K562 (cell line): ENCODE measurements at regions not wholly inside any gene's neighbourhood (a gene's known extent, or its start where the extent isn't known, plus 50 kb on each side); places are given as distances from the start of the nearest gene placed in this dataset.

ENCODE experiments used
- ATAC-seq: fragments of 200-7000 bp; cut with Tn5 transposase; 3 replicates; pipeline ENCODE4 v1.9.1; 2020; ENCODE audit warnings: moderate library complexity
- BruUV-seq: library from RNA; stranded (reverse); fragments of 400-500 nt; replicated peaks from 2 replicates; lab custom pipeline; 2021; lab: Mats Ljungman, UMichigan
- CTCF ChIA-PET: fragments of 300-600 bp; formaldehyde crosslinking; extraction: SDS; loops from one replicate; lab custom pipeline; 2021; ENCODE audit warnings: low intra/inter-chr PET ratio; lab: Yijun Ruan, JAX
- POLR2A ChIA-PET: fragments of 300-600, 350-650 bp; sonication (Branson Sonifier 250); formaldehyde crosslinking; extraction: SDS; loops from one replicate; lab custom pipeline; 2021; ENCODE audit warnings: antibody characterized with exemption, inconsistent platforms; lab: Yijun Ruan, JAX
- DNase-seq, 4 experiments: peaks; one replicate each; pipeline versions ENCODE4 v3.0.0 to v3.0.0-alpha.2; 2011 to 2018; ENCODE audit warnings: low spot score in 3 of 4, mixed read lengths in 3 of 4; ENCODE audit errors: extremely low read depth in 1 of 4
- FAIRE-seq: peaks from 2 replicates; lab custom pipeline; 2011; peaks lifted over from hg19 to GRCh38; lab: Jason Lieb, UNC
- H2AFZ ChIP-seq: 2 replicates; pipeline ENCODE4 v1.6.0; 2011; ENCODE audit warnings: low read depth, low read length, control low read depth, inconsistent platforms
- H3K27ac ChIP-seq: fragments of 200-600 bp; 3 replicates; pipeline ENCODE4 v1.8.0; 2011; ENCODE audit warnings: low read depth, mild to moderate bottlenecking, control low read depth, inconsistent platforms, low read length, moderate library complexity, mixed read lengths; ENCODE audit errors: extremely low read depth
- H3K27me3 ChIP-seq, 2 experiments: fragments of 300-600 bp in 1 of 2; 2 replicates in 1 of 2; 3 replicates in 1 of 2; pipeline versions ENCODE4 v1.6.0 to v1.8.0; 2011; ENCODE audit warnings: inconsistent platforms in 2 of 2, low read length in 2 of 2, mild to moderate bottlenecking in 1 of 2, mixed read lengths in 1 of 2, moderate library complexity in 1 of 2; ENCODE audit not compliant: control insufficient read depth in 2 of 2, insufficient read depth in 2 of 2
- H3K36me3 ChIP-seq: fragments of 300-600 bp; 3 replicates; pipeline ENCODE4 v1.8.0; 2011; ENCODE audit warnings: mild to moderate bottlenecking, low read length, inconsistent platforms; ENCODE audit not compliant: control insufficient read depth, insufficient read depth
- H3K4me1 ChIP-seq, 2 experiments: fragments of 200-600 bp in 1 of 2; replicated peaks in 1 of 2; 2 replicates in 1 of 2; 3 replicates in 1 of 2; pipeline versions ENCODE4 v1.5.1 to v1.8.0; 2011; ENCODE audit warnings: inconsistent platforms in 2 of 2, low read length in 2 of 2, mild to moderate bottlenecking in 1 of 2, mixed read lengths in 1 of 2, moderate library complexity in 1 of 2; ENCODE audit not compliant: control insufficient read depth in 2 of 2, insufficient read depth in 2 of 2
- H3K4me2 ChIP-seq: 2 replicates; pipeline ENCODE4 v1.6.1; 2011; ENCODE audit warnings: low read length, control low read depth, inconsistent platforms, mixed read lengths; ENCODE audit not compliant: insufficient read depth
- H3K4me3 ChIP-seq: fragments of 200-600 bp; sonication (generic), shearing (Covaris generic); 2 replicates; pipeline ENCODE4 v1.5.1; 2016; ENCODE audit warnings: control low read depth, inconsistent platforms
- H3K79me2 ChIP-seq: fragments of 200-600 bp; 3 replicates; pipeline ENCODE4 v1.8.0; 2011; ENCODE audit warnings: low read length, inconsistent platforms; ENCODE audit not compliant: control insufficient read depth, insufficient read depth
- H3K9ac ChIP-seq, 2 experiments: 2 replicates each; pipeline versions ENCODE4 v1.6.0 to v1.6.1; 2011; ENCODE audit warnings: low read depth in 2 of 2, low read length in 2 of 2, control low read depth in 1 of 2, inconsistent platforms in 1 of 2, mild to moderate bottlenecking in 1 of 2, mixed read lengths in 1 of 2; ENCODE audit not compliant: insufficient read depth in 1 of 2
- H3K9me1 ChIP-seq: one replicate; pipeline ENCODE4 v1.6.0; 2011; ENCODE audit warnings: inconsistent platforms, mild to moderate bottlenecking, low read length, moderate library complexity; ENCODE audit not compliant: control insufficient read depth, insufficient read depth
- H3K9me3 ChIP-seq: replicated peaks from 2 replicates; pipeline ENCODE4 v1.5.1; 2011; ENCODE audit warnings: low read depth, low read length, inconsistent platforms; ENCODE audit not compliant: control insufficient read depth, insufficient read depth
- H4K20me1 ChIP-seq: replicated peaks from 2 replicates; pipeline ENCODE4 v1.6.1; 2011; ENCODE audit warnings: low read length, inconsistent platforms, mixed read lengths; ENCODE audit not compliant: control insufficient read depth, insufficient read depth
- CBX5 ChIP-seq: IDR thresholded peaks from 2 replicates; pipeline ENCODE4 v1.6.1; 2014; ENCODE audit warnings: low read depth, borderline replicate concordance
- CEBPZ ChIP-seq: fragments of 150-350 bp; IDR thresholded peaks from 2 replicates; pipeline ENCODE4 v1.6.1; 2014; ENCODE audit warnings: low read depth, mild to moderate bottlenecking, low read length, borderline replicate concordance
- EWSR1 ChIP-seq: fragments of 450-650 bp; IDR thresholded peaks from 2 replicates; pipeline ENCODE4 v1.6.1; 2018; ENCODE audit warnings: borderline replicate concordance, mild to moderate bottlenecking, low read depth, moderate library complexity; ENCODE audit not compliant: partially characterized antibody
- PCBP1 ChIP-seq: fragments of 200-400 bp; formaldehyde crosslinking; IDR thresholded peaks from 2 replicates; pipeline ENCODE4 v1.6.1; 2018; ENCODE audit warnings: mild to moderate bottlenecking, low read depth, low read length; ENCODE audit not compliant: poor library complexity, severe bottlenecking
- PHB ChIP-seq: fragments of 250-450 bp; sonication (Bioruptor Pico); IDR thresholded peaks from 2 replicates; pipeline ENCODE4 v1.5.0; 2021
- TARDBP ChIP-seq: fragments of 450-650 bp; IDR thresholded peaks from 2 replicates; pipeline ENCODE4 v1.6.1; 2016
- XRCC4 ChIP-seq: IDR thresholded peaks from one replicate; pipeline ENCODE4 v1.6.1; 2011; ENCODE audit not compliant: insufficient read depth, insufficient read length; ENCODE audit errors: extremely low read depth
- ZNF766 ChIP-seq: fragments of 200-800 bp; sonication (Bioruptor generic); conservative IDR thresholded peaks from 2 replicates; pipeline ENCODE4 v1.6.1; 2016; ENCODE audit warnings: missing genetic modification characterization, missing compliant biosample characterization
- WGBS: fragments of 100-300 bp; shearing (Covaris generic); methylation state at CpG from one replicate; pipeline ENCODE4 v1.1.6; 2016; ENCODE audit warnings: low coverage, mixed read lengths; ENCODE audit not compliant: insufficient coverage; ENCODE audit errors: missing lambda C conversion rate; 5-methylcytosine and 5-hydroxymethylcytosine counted together
- in situ Hi-C: fragments of 300-500 bp; cut with MboI; formaldehyde crosslinking; loops from 4 replicates; pipeline ENCODE4 v1.15.0; 2018; ENCODE audit warnings: inconsistent platforms, mixed read lengths
- intact Hi-C: fragments of 100-400 bp; cut with micrococcal nuclease; formaldehyde crosslinking; loops from 2 replicates; pipeline ENCODE4 v1.14.2; 2022

GRCh38 chr14:97490521-97491070 is 693.4 kb downstream of the VRK1 start:
- no peak overlapping the region for H2AFZ ChIP-seq
- no peak for DNase-seq
- no peak for FAIRE-seq
- in situ Hi-C loops = no loop called here
- H3K27ac ChIP-seq = no peak overlapping the region
- BruUV-seq = no TSS peak
- no peaks in the 10 kb centered on the region for H3K4me1 ChIP-seq
- no peaks in the 10 kb centered on the region for H3K9me1 ChIP-seq
- no peaks in the 10 kb centered on the region for H3K9me3 ChIP-seq
- ATAC-seq = no peak
- intact Hi-C loops = no loop called here
- no peak overlapping the region for H3K4me3 ChIP-seq
- H3K4me2 ChIP-seq = no peak overlapping the region
- ChIA-PET POLR2A (interaction anchor here (1.1 kb wide), 1 partner anchor 10 kb away, joined by 3 read pairs; no protein-coding TSS in a partner anchor), CTCF (interaction anchor here (0.7 kb wide), 1 partner anchor 552 kb away, joined by 3 read pairs; no protein-coding TSS in a partner anchor)
- TF ChIP-seq TARDBP (no peak), PCBP1 (no peak), ZNF766 (no peak), CBX5 (no peak), XRCC4 (no peak), PHB (CRISPR knock-in tag) (no peak), CEBPZ (no peak), EWSR1 (no peak)
- under 1% methylated on average over 9 of the region's 10 CpGs for WGBS
- no peak overlapping the region for H3K9ac ChIP-seq
- H3K27me3 ChIP-seq = no peaks in the 10 kb centered on the region
- H3K79me2 ChIP-seq = no peaks in the 10 kb centered on the region
- H3K36me3 ChIP-seq = no peaks in the 10 kb centered on the region
- H4K20me1 ChIP-seq = no peaks in the 10 kb centered on the region
